ENCODE measurements at regions not wholly inside any gene's neighbourhood (a gene's known extent, or its start where the extent isn't known, plus 50 kb on each side); places are given as distances from the start of the nearest gene placed in this dataset.
"Not testable (repeated sequence)": the region's sequence is repeated elsewhere in the genome, so short reads cannot be mapped to it uniquely, and the experiment has no call there.

DNA sequence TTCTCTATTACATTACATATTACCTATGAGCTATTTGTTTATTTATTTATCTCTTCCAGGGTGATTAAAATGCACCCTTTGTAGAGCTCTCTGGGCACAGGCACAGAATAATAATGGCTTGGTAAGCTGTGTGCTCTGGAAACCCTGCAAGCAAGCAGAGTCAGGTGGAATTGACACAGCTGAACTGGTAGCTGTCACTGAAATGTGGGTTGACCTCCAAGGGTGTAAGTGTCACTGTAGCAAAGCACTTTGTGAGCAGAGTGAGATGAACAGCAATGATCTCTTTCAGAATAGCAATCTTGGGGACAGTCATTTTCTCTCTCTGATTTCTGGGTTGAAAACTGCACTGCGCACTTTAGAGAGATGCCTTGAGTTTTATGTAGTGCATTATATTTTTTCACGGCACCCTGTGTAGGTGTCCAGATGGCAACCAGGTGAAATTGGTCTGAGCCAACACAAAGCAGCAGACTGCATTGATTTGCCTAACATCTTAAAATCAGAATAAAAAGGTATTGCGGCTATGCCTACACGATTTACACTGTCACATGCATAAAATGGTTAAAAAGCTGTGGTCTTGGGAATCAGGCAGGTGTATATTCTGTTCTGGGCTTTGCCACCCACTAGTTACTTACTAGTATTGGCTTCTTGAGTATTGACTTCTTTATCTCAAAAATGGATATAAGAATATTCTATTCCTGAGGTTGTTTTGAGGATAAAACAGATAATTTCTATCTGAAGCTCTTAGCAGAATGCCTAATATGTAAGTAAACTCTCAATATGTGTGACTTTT is 450.3 kb downstream of the RAPGEF2 start:
- no peak for DNase-seq

GRCh38 chr4:159555873-159556272 is 453.0 kb downstream of the RAPGEF2 start:
- DNase-seq: no peak

DNA sequence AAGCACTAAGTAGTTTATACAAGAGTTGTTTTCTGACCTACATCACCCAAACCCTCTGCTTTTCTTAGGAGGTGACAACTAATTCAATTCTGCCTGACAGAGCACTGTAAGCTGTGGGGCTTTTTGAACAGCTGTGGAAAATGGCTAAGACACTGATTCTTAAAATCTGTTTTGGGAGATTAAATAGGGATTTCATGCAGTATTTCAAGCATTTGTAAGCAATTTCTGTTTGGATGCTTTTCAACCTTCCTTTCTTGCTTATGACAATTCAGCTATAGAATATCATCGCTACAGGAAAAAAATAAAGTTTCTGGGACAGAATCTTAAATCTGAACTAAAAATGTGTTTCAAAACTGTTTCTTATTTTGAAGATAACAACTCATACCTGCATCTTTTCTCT is 459.5 kb downstream of the RAPGEF2 start:
- no peak for DNase-seq

DNA sequence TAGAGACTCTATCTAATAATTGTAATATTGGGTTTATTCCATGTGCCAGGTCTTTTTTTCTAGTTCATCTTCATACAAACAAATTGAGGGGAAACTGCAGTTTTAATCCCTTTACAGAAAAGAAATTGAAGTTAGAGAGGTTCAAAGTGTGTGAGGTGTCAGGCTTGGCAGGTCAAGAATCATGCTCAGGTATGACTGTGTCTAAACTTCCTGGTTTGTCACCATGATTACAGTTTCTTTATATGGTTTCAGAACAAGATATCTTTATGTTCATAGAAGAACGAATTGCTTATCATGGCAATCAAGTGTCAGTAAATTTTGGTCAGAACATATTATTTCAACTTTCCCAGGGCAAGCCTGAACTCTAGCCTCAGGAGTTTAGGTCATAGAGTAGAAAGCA is 460.4 kb downstream of the RAPGEF2 start:
- DNase-seq: no peak

DNA sequence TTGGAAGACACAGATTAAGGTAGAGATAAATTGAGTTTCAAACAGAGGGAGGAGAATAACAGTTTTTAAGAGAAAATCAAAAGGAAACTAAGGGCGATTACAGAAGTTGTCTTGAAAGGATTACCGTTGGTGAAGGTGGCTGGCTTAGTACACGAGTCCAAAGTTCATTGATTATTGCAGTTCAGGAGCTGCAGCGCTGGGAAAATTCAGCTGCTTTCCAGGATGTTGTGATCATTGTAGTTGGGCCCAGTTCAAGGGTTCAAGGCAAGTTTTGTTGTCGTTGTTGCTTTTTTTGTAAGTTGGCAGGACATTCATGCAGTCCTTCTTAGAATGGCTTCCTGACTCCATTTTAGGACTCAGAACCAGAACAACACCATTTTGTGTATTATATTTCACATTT is 461.7 kb downstream of the RAPGEF2 start:
- no peak for DNase-seq

DNA sequence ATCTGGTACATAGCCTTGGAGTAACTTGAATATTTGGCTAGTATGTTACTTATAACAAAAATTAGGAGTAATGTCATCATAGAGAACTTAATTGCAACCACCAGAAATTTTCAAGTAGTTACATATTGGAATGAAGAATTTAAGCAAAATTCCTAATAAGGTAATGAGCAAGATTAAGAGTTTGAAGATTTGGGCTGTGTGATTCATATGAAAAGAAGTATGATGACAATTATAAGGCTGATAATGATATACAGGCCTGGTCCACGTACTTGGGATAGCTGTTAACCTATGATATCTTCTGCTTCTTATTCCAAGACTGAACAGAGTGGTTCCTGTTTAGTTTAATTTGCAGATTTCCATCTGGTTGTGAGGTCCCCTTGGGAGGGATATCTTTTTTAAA is 463.9 kb downstream of the RAPGEF2 start:
- no peak for DNase-seq

GRCh38 chr4:159577241-159577640 is 474.4 kb downstream of the RAPGEF2 start:
- no peak for DNase-seq

DNA sequence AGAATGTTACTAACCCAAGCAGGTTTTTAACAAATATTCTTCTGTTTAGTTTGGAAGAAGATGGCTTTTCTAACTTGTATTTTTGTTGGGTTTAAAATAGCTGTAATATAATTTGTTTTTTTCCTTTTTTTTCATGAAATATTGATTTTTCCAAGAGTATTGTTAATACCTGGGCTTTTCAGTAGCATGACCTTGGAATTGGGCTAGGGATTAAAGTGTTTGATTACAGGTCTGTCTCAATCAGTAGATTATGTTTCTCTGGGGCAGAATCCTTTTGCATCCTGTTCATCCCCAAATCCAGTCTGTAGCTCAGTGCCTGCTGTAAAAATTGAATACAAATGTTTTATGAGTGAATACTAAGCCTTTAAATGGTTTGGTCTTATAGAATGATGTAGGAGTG is 479.8 kb downstream of the RAPGEF2 start:
- DNase-seq: no peak

GRCh38 chr4:159592898-159593556 is 490.1 kb downstream of the RAPGEF2 start:
- DNase-seq: no peak

GRCh38 chr4:159593681-159594080 is 490.8 kb downstream of the RAPGEF2 start:
- no peak for DNase-seq

DNA sequence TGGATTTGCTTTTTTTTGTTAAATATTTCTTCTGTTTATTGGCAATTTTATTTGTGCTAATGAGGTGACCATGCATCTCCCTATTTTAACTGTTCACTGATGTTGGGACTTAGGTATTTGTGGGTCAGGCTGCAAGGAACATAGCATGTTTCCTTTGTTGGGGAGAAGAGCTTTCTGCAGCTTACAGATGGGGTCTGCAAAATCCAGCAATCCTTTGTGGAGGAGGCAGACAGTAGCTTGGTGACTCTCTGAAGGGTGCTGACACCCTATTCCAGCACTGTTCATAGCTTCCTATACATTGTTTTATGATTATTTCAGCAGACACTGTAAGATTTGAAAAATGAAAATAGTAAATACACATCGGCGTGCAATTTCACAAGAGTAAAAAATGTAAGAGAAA is 491.7 kb downstream of the RAPGEF2 start:
- DNase-seq: no peak

DNA sequence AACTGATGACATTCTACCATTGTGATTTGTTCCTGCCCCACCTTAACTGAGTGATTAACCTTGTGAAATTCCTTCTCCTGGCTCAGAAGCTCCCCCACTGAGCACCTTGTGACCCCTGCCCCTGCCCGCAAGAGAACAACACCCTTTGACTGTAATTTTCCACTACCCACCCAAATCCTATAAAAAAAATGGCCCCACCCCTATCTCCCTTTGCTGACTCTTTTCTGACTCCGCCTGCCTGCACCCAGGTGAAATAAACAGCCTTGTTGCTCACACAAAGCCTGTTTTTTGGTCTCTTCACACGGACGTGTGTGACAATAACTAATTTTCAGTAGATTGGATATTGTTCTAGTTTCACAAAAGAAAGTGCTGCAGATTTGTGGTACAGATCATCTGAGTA is 492.2 kb downstream of the RAPGEF2 start:
- DNase-seq: not testable (repeated sequence)

DNA sequence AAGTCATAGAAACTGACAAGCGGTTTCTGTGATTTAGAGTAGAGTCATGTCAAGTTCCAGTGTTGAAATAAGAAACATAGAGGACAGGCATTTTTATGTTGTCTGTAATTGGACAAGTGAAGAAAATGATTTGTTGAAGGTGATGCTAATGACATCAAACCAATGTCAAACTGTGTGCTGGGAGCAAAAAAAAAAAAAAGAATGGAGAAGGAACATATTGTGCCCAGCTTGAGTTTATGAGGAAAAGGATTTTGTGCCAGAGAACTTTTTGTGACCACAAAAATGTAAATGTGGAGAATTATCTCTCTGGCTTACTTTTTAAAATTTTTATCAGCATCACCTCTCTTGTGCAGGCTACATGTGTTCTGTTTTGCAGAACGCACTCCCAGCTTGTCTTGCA is 495.7 kb downstream of the RAPGEF2 start:
- DNase-seq: no peak

- DNase-seq: peak in 1 of 2 experiments; percentile 2
These were observed 497.2 kb downstream of the RAPGEF2 start for GRCh38 chr4:159600061-159600460.

DNA sequence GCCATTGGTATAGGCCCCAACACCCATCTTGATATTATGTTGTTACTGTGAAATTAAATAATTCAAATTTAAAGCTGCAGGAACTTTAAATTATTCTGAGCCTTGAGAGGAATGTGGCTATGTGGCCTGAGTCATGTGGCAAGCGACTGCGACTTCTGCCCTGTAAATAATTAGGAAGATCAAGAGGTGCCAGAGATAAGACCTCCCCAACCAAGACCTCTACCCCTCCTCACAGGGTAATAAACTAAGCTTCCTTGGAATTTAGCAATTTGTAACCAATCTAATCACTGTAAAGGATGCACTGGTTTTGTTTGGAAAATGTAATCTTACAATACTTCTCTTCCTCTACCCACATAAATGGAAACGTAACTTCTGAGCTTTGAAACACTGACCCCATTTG is 501.9 kb downstream of the RAPGEF2 start:
- no peak for DNase-seq

DNA sequence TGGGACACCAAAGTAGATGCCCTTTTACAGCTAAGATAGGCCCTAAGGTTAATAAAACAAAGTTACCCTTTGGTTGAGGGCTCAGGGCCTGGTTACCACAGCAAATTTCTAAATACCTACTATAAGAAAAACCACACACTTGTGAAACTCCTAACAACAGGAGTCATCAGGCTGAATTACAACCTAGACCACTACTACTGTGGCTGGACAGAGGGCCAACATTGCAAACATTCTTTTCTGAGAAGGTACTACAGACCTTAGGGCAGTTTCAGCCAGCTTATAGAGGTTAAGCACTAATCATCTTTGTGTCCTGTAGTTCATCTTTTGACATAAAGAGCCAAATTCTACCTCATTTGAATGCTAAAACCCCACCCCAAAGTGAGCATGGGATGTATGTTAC is 504.0 kb downstream of the RAPGEF2 start:
- DNase-seq: no peak

- no peak for DNase-seq
These were observed 504.9 kb downstream of the RAPGEF2 start for GRCh38 chr4:159607809-159608208.

- DNase-seq: no peak
These were observed 505.6 kb downstream of the RAPGEF2 start for GRCh38 chr4:159608436-159608835.

DNA sequence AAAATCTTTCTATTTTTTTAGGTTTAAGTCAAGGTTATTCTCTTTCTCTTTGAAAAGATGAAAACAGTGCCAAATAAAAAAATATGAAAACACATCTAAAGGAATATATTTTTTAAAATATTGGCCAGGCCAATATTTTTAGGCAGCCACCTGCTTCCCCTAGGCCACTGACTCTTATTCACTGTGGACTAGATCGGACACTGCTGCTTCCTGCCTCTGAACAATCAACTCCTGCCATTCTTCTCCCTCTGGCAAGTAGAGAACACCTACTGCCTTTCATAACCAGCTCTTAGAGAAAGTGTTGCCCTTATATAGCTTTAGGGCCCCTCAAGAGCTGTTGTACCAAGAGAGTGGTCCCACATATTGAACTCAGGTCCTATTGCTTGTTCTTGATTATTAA is 529.2 kb downstream of the RAPGEF2 start:
- DNase-seq: no peak

DNA sequence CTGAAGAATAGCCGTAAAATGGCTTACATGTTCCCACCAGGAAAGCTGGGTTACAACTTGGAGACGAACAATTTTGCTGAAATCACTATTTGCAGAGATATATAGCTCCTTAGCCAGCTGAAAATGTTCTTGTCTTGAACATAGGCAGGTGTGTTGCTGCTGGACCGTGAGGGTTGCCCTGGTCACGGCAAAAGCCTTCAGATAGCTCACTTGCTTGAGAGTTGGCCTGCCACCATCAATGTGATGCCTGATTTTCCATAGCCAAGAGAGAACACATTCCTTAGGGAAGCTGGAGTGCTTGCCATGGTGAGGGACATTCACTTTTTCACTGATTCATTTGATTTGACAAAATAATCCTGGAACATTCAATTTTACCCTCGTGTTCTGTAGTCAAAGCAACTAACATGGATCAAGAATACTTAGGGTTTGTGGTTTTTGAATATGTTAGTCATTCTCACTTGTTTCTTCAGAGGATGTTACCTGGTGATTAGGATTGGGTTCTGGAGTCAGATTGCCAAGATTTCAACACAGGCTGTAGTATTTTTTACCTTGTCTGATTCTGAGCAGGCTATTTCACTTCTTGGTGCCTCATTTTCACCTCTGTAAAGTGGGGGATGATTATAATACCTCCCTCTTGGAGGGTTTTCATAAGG is 536.9 kb downstream of the RAPGEF2 start:
- DNase-seq: no peak

DNA sequence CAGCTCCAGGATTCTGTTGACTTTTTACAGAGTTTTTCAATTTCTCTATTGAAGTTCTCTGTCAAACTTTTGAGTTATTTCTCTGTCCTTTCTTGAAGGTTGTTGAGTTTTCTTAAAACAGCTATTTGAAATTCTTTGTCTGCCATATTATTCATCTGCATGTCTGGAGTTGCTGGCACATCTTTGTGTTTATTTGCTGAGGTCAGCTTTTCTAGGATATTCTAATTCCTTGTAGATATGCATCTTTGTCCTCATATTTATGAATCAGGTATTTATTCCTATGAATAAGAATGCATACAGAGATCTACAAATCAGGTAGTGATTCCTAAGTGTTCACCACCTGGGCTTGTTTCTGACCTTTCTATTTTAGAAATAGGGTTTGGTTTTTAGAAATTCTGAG is 546.4 kb downstream of the RAPGEF2 start:
- no peak for DNase-seq

DNA sequence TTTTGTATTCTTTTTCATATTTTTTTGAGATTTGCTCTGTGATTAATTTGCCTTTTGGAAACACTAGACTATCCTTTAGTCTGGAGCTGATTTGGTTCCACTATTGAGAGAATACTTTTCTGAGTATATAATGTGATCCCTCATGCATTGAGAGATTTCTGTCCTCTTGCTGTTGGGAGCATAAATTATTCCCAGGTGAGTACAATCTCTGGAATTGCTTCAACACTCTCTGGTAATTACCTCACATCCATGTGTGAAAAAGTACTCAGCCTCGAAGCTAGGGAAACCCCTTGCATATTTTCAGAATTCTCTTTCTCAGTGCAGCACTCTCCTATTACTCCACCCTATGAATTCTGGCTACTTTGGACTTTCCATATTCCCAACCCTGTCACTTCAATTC is 550.0 kb downstream of the RAPGEF2 start:
- no peak for DNase-seq

DNA sequence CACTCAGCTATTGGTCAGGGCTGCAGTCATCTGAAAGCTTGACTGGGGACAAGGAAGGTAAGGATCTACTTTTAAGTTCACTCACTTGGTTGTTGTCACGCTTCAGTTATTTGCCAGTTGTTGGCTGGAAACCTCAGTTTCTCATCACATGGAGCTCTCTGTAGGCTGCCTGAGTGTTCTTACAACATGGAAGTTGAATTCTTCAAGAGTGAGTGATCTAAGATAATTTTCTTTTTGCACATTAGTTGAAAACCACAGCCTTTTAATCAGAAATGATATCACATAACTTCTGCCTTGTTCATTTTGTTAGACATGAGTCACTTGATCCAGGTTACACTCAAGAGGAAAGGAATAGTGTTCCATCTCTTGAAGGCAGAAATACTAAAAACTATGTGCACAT is 552.7 kb downstream of the RAPGEF2 start:
- DNase-seq: no peak

DNA sequence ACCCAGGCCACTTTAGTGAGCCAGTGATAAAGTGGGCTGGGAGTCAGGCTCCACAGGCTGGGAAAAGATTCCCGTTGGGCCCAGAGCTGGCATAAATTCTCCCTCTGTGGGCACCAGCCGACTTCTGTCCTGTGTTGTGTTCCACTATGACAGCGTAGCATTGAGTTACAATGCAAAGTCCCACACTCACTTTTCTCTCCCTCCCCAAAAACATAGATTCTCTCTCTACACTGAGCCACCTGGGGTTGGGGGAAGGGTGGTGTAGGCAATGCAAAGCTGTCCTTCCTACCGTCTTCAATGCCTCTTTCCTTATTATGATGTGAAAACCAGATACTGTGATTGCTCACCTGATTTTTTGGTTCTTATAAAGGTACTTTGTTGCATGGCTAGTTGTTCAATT is 566.2 kb downstream of the RAPGEF2 start:
- DNase-seq: no peak

Measured in NCI-H524 (cell line).